Endothelial cell of umbilical vein (primary cell): ENCODE measurements at regions not wholly inside any gene's neighbourhood (a gene's known extent, or its start where the extent isn't known, plus 50 kb on each side); places are given as distances from the start of the nearest gene placed in this dataset.

Source experiments
- BruUV-seq: library from RNA; stranded (reverse); fragments of 400-500 nt; replicated peaks from 2 replicates; lab custom pipeline; 2021; lab: Mats Ljungman, UMichigan
- CTCF ChIA-PET: fragments of 300-600, 350-600 bp; sonication (Branson Sonifier 250); formaldehyde crosslinking; loops from one replicate; lab custom pipeline; 2021; ENCODE audit warnings: antibody characterized with exemption, inconsistent platforms; lab: Charles Lee
- POLR2A ChIA-PET: fragments of 300-600, 350-600 bp; sonication (Branson Sonifier 250); formaldehyde crosslinking; loops from one replicate; lab custom pipeline; 2021; ENCODE audit warnings: antibody characterized with exemption, inconsistent platforms; lab: Charles Lee
- DNase-seq: peaks from one replicate; pipeline ENCODE4 v3.0.0-alpha.2; 2011; ENCODE audit warnings: low read depth, low spot score
- FAIRE-seq: peaks from 2 replicates; lab custom pipeline; 2011; peaks lifted over from hg19 to GRCh38; lab: Jason Lieb, UNC
- H2AFZ ChIP-seq: 2 replicates; pipeline ENCODE4 v1.6.0; 2012; ENCODE audit warnings: low read depth, low read length, control low read depth, inconsistent platforms
- H3K27ac ChIP-seq: 2 replicates; pipeline ENCODE4 v1.5.1; 2011; ENCODE audit warnings: low read depth, mild to moderate bottlenecking, control low read depth, low read length, moderate library complexity; ENCODE audit not compliant: insufficient read depth
- H3K27me3 ChIP-seq, 2 experiments: 2 replicates each; pipeline versions ENCODE4 v1.6.0 to v1.6.1; 2011; ENCODE audit warnings: low read length in 2 of 2, mixed read lengths in 1 of 2; ENCODE audit not compliant: control insufficient read depth in 2 of 2, insufficient read depth in 2 of 2
- H3K36me3 ChIP-seq, 2 experiments: 2 replicates in 1 of 2; 3 replicates in 1 of 2; pipeline ENCODE4 v1.5.1; 2011; ENCODE audit warnings: low read length in 2 of 2, mild to moderate bottlenecking in 1 of 2, moderate library complexity in 1 of 2; ENCODE audit not compliant: control insufficient read depth in 2 of 2, insufficient read depth in 2 of 2; ENCODE audit errors: extremely low read depth in 1 of 2
- H3K4me1 ChIP-seq: 3 replicates; pipeline ENCODE4 v1.5.1; 2011; ENCODE audit warnings: mild to moderate bottlenecking, low read length; ENCODE audit not compliant: control insufficient read depth, insufficient read depth; ENCODE audit errors: extremely low read depth
- H3K4me2 ChIP-seq: 2 replicates; pipeline ENCODE4 v1.6.1; 2011; ENCODE audit warnings: low read length, control low read depth, mixed read lengths; ENCODE audit not compliant: insufficient read depth
- H3K4me3 ChIP-seq, 3 experiments: fragments of 200-600 bp in 1 of 3; sonication (generic), shearing (Covaris generic) in 1 of 3; replicated peaks in 1 of 3; 2 replicates each; pipeline ENCODE4 v1.5.1; 2011 to 2016; ENCODE audit warnings: control low read depth in 3 of 3, low read length in 3 of 3, mild to moderate bottlenecking in 2 of 3, inconsistent platforms in 1 of 3, low read depth in 1 of 3, moderate library complexity in 1 of 3; ENCODE audit not compliant: insufficient read depth in 1 of 3
- H3K79me2 ChIP-seq: 2 replicates; pipeline ENCODE4 v1.6.0; 2012; ENCODE audit warnings: low read length, inconsistent platforms; ENCODE audit not compliant: control insufficient read depth, insufficient read depth
- H3K9ac ChIP-seq: replicated peaks from 2 replicates; pipeline ENCODE3; 2011; ENCODE audit warnings: low read length, control low read depth; ENCODE audit not compliant: insufficient read depth; ENCODE audit errors: extremely low read depth
- H3K9me1 ChIP-seq: replicated peaks from 3 replicates; pipeline ENCODE4 v1.6.0; 2011; ENCODE audit warnings: mild to moderate bottlenecking, low read length; ENCODE audit not compliant: control insufficient read depth, insufficient read depth; ENCODE audit errors: extremely low read depth
- H3K9me3 ChIP-seq: replicated peaks from 2 replicates; pipeline ENCODE4 v1.5.1; 2012; ENCODE audit warnings: low read length, inconsistent platforms; ENCODE audit not compliant: control insufficient read depth, insufficient read depth
- H4K20me1 ChIP-seq: replicated peaks from 2 replicates; pipeline ENCODE3; 2011; ENCODE audit warnings: mild to moderate bottlenecking, low read length; ENCODE audit not compliant: control insufficient read depth, insufficient read depth; ENCODE audit errors: extremely low read depth
- EZH2 ChIP-seq: IDR thresholded peaks from 2 replicates; pipeline ENCODE4 v1.6.1; 2012; ENCODE audit warnings: borderline replicate concordance, low read depth, mild to moderate bottlenecking, moderate library complexity, low read length, inconsistent platforms; ENCODE audit not compliant: severe bottlenecking
- FOS ChIP-seq: IDR thresholded peaks from 2 replicates; pipeline ENCODE4 v1.6.1; 2011; ENCODE audit warnings: mild to moderate bottlenecking, low read length, moderate library complexity, borderline replicate concordance; ENCODE audit not compliant: insufficient read depth
- GATA2 ChIP-seq: IDR thresholded peaks from 2 replicates; pipeline ENCODE4 v1.7.0; 2011; ENCODE audit warnings: low read depth, mild to moderate bottlenecking, moderate library complexity, mixed read lengths, low read length; ENCODE audit not compliant: insufficient read length, insufficient read depth
- JUN ChIP-seq: IDR thresholded peaks from 2 replicates; pipeline ENCODE4 v1.6.1; 2011; ENCODE audit warnings: borderline replicate concordance, low read depth; ENCODE audit not compliant: insufficient read length, insufficient read depth
- MYC ChIP-seq: IDR thresholded peaks from one replicate; pipeline ENCODE4 v1.6.1; 2011; ENCODE audit warnings: mild to moderate bottlenecking, low read depth, low read length
- POLR2A ChIP-seq: IDR thresholded peaks from 2 replicates; pipeline ENCODE4 v1.6.1; 2012; ENCODE audit warnings: low read depth, mild to moderate bottlenecking, control low read depth, low read length
- POLR2AphosphoS5 ChIP-seq: IDR thresholded peaks from 2 replicates; pipeline ENCODE4 v1.6.1; 2012; ENCODE audit warnings: low read depth, mild to moderate bottlenecking, control low read depth, low read length, moderate library complexity; ENCODE audit not compliant: insufficient read depth
- dilution Hi-C: fragments of 300-500 bp; cut with MboI; formaldehyde crosslinking; loops from one replicate; pipeline ENCODE4 v1.15.0; 2019; ENCODE audit warnings: low sequenced_read_pairs; ENCODE audit not compliant: extremely low pct_ligation_motif_present
- intact Hi-C: fragments of 100-400 bp; cut with micrococcal nuclease; formaldehyde crosslinking; loops from one replicate; pipeline ENCODE4 v1.10.0; 2022
- TF ChIP-seq, protein P1 (sequence below): IDR thresholded peaks from 2 replicates; pipeline ENCODE4 v1.6.1; 2011; ENCODE audit not compliant: insufficient read depth, insufficient read length
- TF ChIP-seq, protein P2 (sequence below), 2 donors: IDR thresholded peaks; 1 replicate in 1 of 2; 2 replicates in 1 of 2; pipeline ENCODE4 v1.5.1; 2011; ENCODE audit warnings: low read length in 2 of 2, mild to moderate bottlenecking in 2 of 2, moderate library complexity in 2 of 2, control low read depth in 1 of 2, inconsistent platforms in 1 of 2, low read depth in 1 of 2; ENCODE audit not compliant: insufficient read depth in 1 of 2; ENCODE audit errors: extremely low read depth in 1 of 2

DNA sequence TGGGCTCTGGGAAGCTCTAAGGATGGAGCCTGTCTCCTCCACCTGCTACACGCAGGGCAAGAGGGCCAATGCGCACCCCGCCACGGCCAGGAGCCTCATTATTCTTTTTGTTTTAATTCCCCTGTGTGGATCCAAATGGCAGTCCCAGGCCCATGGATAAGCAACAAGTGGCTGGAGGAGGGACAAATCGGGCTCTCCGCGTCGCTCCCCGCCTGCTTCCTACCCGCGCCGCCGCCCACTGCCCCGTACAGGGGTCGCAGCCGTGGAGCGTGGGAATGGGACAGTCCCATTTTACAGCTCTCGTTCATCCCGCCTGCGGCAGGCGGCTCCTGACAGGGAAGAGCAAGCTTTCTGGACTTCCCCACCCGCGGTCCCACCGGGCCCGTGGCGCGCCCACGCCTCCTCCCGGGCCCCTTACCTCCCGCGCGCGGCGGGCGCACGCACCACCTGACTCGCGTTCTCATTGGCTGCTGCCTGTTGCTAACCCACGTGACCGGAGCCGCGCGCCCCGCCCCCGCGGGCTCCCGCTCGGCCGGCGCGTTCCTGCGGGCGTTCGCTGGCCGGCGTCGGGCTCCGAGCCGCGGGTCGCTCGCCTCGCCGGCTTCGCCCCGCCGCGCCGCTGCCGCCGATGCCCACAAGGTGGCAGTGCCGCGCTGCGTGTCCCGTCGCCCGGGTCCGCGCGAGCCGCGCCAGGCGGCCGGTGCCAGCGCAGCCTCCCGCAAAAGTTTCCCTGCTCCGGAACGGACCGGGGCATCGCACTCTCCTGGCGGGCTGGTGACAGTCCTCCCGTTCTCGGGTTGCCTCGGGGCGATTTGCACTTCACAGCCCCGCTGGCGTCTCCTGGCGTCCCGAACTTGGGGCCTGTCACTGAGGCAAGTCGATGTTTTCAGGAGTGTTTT lies 93.3 kb downstream of the CD83 start:
- H3K9me3 ChIP-seq: no peaks in the 10 kb centered on the region
- peak overlapping the region; percentile 85 for H3K4me2 ChIP-seq
- TF ChIP-seq, protein P1, sequence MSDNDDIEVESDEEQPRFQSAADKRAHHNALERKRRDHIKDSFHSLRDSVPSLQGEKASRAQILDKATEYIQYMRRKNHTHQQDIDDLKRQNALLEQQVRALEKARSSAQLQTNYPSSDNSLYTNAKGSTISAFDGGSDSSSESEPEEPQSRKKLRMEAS: peak; percentile 65
- TF ChIP-seq POLR2A: no peak
- TF ChIP-seq, protein P2, sequence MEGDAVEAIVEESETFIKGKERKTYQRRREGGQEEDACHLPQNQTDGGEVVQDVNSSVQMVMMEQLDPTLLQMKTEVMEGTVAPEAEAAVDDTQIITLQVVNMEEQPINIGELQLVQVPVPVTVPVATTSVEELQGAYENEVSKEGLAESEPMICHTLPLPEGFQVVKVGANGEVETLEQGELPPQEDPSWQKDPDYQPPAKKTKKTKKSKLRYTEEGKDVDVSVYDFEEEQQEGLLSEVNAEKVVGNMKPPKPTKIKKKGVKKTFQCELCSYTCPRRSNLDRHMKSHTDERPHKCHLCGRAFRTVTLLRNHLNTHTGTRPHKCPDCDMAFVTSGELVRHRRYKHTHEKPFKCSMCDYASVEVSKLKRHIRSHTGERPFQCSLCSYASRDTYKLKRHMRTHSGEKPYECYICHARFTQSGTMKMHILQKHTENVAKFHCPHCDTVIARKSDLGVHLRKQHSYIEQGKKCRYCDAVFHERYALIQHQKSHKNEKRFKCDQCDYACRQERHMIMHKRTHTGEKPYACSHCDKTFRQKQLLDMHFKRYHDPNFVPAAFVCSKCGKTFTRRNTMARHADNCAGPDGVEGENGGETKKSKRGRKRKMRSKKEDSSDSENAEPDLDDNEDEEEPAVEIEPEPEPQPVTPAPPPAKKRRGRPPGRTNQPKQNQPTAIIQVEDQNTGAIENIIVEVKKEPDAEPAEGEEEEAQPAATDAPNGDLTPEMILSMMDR (IDR thresholded peaks at IDR 0.05; ENCODE audit: extremely low read depth in 1 of 2, insufficient read depth in 1 of 2, low read depth in 1 of 2, low read length in 2 of 2): peak; percentile 56 to 76
- peak; percentile 61 for TF ChIP-seq POLR2AphosphoS5
- TF ChIP-seq GATA2: no peak
- peak; percentile 13 for TF ChIP-seq FOS
- no peak for TF ChIP-seq MYC
- no peak for TF ChIP-seq EZH2
- no peak for TF ChIP-seq JUN
- no peaks in the 10 kb centered on the region for H3K79me2 ChIP-seq
- no peaks in the 10 kb centered on the region for H3K4me1 ChIP-seq
- DNase-seq: peak; percentile 88
- H3K4me3 ChIP-seq: peak overlapping the region; percentile 50 to 70 (median 61)
- FAIRE-seq: peak; percentile 72
- peaks cover 0 to 9% of the 10 kb centered on the region in 2 experiments for H3K27me3 ChIP-seq
- no peaks in the 10 kb centered on the region for H3K36me3 ChIP-seq
- intact Hi-C loops: loop anchor here (1.0 to 10.0 kb wide), 8 partner anchors 504 to 1412 kb away; no protein-coding TSS in a partner anchor
- H3K27ac ChIP-seq: no peak overlapping the region
- dilution Hi-C loops: no loop called here
- no peaks in the 10 kb centered on the region for H4K20me1 ChIP-seq
- peak overlapping the region; percentile 21 for H3K9ac ChIP-seq
- H3K9me1 ChIP-seq: no peaks in the 10 kb centered on the region
- ChIA-PET POLR2A (no interaction called here), CTCF (interaction anchor here (0.6 to 3.6 kb wide), 21 partner anchors 8 to 1426 kb away, joined by 3 to 22 read pairs (median 4); partner anchors contain the start of gene JARID2)
- BruUV-seq: no TSS peak
- peak overlapping the region; percentile 97 for H2AFZ ChIP-seq
